ENCODE measurements at regions not wholly inside any gene's neighbourhood (a gene's known extent, or its start where the extent isn't known, plus 50 kb on each side); places are given as distances from the start of the nearest gene placed in this dataset.

DNA sequence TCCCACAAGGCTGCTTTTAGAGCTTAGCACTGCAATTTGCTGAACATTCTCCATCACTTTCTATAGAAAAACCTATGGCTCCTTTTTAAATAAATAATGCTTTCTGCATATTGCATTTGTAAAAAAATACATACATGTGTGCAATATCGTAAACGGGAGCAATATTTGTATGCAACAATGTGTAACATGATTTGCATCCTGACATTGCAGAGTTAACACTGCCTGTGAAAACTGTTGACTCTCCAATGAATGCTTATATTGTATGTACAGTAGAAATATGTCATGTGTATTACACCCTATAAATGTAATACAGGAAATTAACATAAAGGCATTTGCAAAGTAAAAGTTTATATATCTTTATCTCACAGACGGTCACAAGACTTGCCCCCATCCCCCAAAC is 135.0 kb upstream of the PIEZO2 start:
- Histone ChIP-seq H3K27ac (no peak overlapping the region), H3K9me3 (replicated peaks in 1 of 3) (no peaks in the 10 kb centered on the region), H3K36me3 (replicated peaks in 1 of 2) (no peaks in the 10 kb centered on the region), H3K27me3 (no peaks in the 10 kb centered on the region), H3K4me1 (replicated peaks in 1 of 2) (no peaks in the 10 kb centered on the region), H3K4me3 (no peak overlapping the region)
- intact Hi-C loops (cut with DNase I): no loop called here
- DNase-seq: no peak
- WGBS, 4 donors: 82 to 87% (median 86%) methylated on average over 3 of the region's 3 CpGs
- TF ChIP-seq, protein P1, sequence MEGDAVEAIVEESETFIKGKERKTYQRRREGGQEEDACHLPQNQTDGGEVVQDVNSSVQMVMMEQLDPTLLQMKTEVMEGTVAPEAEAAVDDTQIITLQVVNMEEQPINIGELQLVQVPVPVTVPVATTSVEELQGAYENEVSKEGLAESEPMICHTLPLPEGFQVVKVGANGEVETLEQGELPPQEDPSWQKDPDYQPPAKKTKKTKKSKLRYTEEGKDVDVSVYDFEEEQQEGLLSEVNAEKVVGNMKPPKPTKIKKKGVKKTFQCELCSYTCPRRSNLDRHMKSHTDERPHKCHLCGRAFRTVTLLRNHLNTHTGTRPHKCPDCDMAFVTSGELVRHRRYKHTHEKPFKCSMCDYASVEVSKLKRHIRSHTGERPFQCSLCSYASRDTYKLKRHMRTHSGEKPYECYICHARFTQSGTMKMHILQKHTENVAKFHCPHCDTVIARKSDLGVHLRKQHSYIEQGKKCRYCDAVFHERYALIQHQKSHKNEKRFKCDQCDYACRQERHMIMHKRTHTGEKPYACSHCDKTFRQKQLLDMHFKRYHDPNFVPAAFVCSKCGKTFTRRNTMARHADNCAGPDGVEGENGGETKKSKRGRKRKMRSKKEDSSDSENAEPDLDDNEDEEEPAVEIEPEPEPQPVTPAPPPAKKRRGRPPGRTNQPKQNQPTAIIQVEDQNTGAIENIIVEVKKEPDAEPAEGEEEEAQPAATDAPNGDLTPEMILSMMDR (IDR thresholded peaks at IDR 0.05): no peak
- no peak for TF ChIP-seq POLR2A (IDR thresholded peaks at IDR 0.05)

DNA sequence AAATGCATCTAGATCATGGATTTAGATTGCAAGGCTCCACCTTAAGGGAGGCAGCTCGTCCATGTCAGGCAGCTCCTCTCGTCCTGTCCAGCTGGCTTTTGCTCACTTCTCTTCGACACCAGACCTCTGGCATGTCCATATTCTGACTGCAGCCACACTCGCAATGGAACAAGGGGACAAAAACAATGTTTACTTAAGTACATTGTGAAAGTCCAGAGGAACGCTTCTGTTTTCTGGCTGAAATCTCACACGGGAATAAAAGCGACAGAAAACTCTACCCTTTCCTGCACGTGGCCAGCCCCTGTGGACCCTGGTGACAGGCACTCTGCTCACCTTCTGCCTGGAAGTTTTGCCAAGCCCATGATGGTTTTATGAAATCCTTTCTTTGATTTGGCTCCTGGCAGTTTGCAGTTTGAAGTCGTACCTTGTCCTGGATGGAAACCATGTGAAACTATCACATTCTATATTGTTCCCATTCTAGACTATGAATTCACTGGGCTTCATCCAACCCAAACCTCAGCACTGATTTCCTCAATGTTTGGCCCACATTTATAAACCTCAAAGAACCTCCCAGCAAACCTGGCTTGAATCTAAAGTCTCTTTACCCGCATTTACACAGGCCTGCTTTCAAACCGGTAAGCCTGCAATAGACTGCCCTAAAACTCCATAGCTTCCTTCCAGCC is 134.3 kb upstream of the PIEZO2 start:
- no peak for TF ChIP-seq POLR2A (IDR thresholded peaks at IDR 0.05)
- TF ChIP-seq, protein P1 (IDR thresholded peaks at IDR 0.05): no peak
- Histone ChIP-seq H3K36me3 (replicated peaks in 1 of 2) (no peaks in the 10 kb centered on the region), H3K4me3 (no peak overlapping the region), H3K27ac (no peak overlapping the region), H3K9me3 (replicated peaks in 1 of 3) (no peaks in the 10 kb centered on the region), H3K27me3 (no peaks in the 10 kb centered on the region), H3K4me1 (replicated peaks in 1 of 2) (no peaks in the 10 kb centered on the region)
- intact Hi-C loops (cut with DNase I): no loop called here
- no peak for DNase-seq
- 64 to 72% (median 68%) methylated on average over 11 of the region's 11 CpGs for WGBS, 4 donors

- Histone ChIP-seq H3K4me1 (replicated peaks in 1 of 2) (no peaks in the 10 kb centered on the region), H3K27me3 (no peaks in the 10 kb centered on the region)
- intact Hi-C loops (cut with DNase I): no loop called here
Observed at GRCh38 chr18:11279461-11279860, 130.1 kb upstream of the PIEZO2 start.

GRCh38 chr18:11276678-11277077 is 127.3 kb upstream of the PIEZO2 start:
- H3K27me3 ChIP-seq: no peaks in the 10 kb centered on the region
- H3K4me1 ChIP-seq (replicated peaks in 1 of 2): no peaks in the 10 kb centered on the region
- H3K27ac ChIP-seq: no peak overlapping the region
- no peaks in the 10 kb centered on the region for H3K9me3 ChIP-seq (replicated peaks in 1 of 3)
- no peaks in the 10 kb centered on the region for H3K36me3 ChIP-seq (replicated peaks in 1 of 2)
- H3K4me3 ChIP-seq: no peak overlapping the region
- intact Hi-C loops (cut with DNase I): no loop called here
- TF ChIP-seq POLR2A (IDR thresholded peaks at IDR 0.05): no peak
- TF ChIP-seq, protein P1 (IDR thresholded peaks at IDR 0.05): no peak
- DNase-seq: no peak
- WGBS, 4 donors: 76 to 100% (median 81%) methylated on average over 1 to 2 of the region's 2 CpGs

More at GRCh38 chr18:11279461-11279860, 130.1 kb upstream of the PIEZO2 start:
- peak in 1 of 7 donors; percentile 5 for DNase-seq
- Histone ChIP-seq H3K9me3 (replicated peaks in 1 of 3) (no peaks in the 10 kb centered on the region), H3K4me3 (no peak overlapping the region), H3K36me3 (replicated peaks in 1 of 2) (no peaks in the 10 kb centered on the region), H3K27ac (no peak overlapping the region)
- 60 to 92% (median 68%) methylated on average over 1 to 3 of the region's 3 CpGs for WGBS, 4 donors
- TF ChIP-seq, protein P1 (IDR thresholded peaks at IDR 0.05): no peak
- TF ChIP-seq POLR2A (IDR thresholded peaks at IDR 0.05): no peak
